GM12873 (cell line): ENCODE measurements at regions not wholly inside any gene's neighbourhood (a gene's known extent, or its start where the extent isn't known, plus 50 kb on each side); places are given as distances from the start of the nearest gene placed in this dataset.

Experiments
- TF ChIP-seq, protein P1 (sequence below): IDR thresholded peaks from 2 replicates; pipeline ENCODE4 v1.5.1; 2012; ENCODE audit warnings: low read depth, mild to moderate bottlenecking, moderate library complexity, low read length, control low read depth; ENCODE audit not compliant: insufficient read depth; ENCODE audit errors: missing control alignments

DNA sequence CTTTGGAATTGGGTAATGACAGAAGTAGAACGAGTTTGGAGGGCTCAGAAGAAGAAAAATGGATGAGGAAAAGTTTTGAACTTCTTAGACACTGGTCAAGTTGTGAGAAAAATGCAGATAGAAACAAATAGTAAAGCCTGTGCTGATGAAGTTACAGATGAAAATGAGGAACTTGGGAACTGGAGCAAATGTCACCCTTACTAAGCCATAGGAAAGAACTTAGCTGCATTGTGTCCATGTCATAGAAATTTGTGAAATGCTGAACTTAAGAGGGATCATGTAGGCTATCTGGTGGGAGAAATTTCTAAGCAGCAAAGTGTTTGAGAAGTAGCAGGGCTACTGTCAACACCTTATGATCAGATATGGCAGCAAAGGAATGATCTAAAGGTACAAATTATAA, 289.2 kb upstream of the PCDH9 start:
- TF ChIP-seq, protein P1, sequence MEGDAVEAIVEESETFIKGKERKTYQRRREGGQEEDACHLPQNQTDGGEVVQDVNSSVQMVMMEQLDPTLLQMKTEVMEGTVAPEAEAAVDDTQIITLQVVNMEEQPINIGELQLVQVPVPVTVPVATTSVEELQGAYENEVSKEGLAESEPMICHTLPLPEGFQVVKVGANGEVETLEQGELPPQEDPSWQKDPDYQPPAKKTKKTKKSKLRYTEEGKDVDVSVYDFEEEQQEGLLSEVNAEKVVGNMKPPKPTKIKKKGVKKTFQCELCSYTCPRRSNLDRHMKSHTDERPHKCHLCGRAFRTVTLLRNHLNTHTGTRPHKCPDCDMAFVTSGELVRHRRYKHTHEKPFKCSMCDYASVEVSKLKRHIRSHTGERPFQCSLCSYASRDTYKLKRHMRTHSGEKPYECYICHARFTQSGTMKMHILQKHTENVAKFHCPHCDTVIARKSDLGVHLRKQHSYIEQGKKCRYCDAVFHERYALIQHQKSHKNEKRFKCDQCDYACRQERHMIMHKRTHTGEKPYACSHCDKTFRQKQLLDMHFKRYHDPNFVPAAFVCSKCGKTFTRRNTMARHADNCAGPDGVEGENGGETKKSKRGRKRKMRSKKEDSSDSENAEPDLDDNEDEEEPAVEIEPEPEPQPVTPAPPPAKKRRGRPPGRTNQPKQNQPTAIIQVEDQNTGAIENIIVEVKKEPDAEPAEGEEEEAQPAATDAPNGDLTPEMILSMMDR = no peak

DNA sequence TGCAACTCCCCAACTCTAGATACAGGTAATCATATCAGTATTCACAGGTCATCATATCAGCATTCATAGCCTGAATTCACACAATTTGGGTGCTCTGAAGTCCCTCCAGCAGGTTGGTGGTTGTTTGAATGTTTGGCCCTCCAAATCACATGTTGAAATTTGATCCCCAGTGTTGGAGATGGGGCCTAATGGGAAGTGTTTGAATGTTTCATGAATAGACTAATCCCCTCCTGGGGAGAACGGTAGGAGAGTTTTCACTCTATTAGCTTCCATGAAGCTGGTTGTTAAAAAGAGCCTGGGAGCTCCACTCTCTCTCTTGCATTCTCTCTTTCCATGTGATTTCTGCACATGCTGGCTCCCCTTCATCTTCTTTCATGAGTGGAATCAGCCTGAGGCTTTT, 288.6 kb upstream of the PCDH9 start:
- TF ChIP-seq, protein P1 = no peak

DNA sequence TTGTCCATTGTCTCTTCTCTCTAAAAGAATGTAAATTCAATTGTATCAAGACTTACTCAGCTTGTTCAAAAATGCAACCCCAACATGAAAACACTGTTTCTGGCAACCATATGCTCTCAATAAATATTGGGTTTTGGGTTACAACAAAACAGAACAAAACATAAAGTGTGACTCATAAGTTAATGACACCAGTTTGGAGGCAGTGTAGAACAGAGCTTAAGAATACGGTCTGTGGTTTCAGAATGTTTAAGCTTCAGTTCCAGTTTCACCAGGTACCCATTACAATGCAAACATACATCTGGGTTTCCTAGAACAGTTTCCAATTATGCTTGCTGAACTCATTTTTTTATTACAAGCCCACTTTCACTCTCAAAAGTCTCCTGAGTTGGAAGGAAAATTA, 285.8 kb upstream of the PCDH9 start:
- TF ChIP-seq, protein P1 = no peak

DNA sequence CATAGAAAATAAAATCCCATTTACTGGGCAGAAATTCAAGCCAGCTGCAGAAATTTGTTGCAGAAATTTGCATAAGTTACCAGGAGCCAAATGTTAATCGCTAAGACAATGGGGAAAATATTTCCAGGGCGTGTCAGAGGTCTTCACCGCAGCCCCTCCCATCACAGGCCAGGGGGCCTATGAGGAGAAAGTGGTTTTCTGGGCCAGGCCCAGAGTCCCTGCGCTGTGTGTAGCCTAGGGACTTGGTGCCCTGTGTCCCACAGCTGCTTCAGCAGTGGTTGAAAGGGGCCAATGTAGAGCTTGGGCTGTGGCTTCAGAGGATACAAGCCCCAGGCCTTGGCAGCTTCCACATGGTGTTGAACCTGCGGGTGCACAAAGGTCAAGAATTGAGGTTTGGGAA, 278.9 kb upstream of the PCDH9 start:
- TF ChIP-seq, protein P1 = no peak

DNA sequence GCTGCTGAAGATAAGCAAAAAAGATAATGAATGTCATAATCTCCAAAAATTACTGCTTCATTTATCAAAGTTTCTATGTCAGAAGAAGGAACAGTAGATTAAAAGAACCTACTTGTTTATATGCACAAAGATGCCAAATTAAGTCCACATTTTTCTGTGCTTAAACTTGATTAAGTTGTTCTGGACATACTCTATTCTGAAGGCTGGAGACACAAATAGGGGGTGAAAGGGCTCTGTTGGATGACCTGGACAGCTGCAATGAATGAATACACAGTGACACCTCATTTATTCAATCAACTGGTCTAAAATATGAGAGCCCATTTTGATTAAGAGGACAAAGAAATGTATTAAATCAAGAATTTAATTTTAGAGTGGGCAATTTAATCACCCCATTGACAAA, 276.3 kb upstream of the PCDH9 start:
- TF ChIP-seq, protein P1 = no peak

DNA sequence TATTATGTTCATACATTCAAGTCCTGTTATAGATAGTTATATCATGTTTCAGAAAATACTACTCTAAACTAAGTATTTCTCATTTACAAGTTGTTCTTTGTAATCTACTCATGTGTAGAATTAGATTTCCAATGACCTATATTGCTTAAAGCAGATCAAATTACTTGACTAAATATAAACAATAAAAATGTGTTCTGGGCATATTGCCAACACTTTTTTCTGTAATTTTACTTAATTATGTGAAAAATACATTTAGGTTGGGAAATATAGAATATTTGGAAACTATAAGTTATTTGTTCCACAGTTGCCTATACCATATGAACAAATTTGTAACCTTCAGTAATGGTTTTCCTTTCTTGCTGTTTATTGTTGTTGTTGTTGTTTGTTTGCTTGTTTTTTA, 275.2 kb upstream of the PCDH9 start:
- TF ChIP-seq, protein P1 = no peak

DNA sequence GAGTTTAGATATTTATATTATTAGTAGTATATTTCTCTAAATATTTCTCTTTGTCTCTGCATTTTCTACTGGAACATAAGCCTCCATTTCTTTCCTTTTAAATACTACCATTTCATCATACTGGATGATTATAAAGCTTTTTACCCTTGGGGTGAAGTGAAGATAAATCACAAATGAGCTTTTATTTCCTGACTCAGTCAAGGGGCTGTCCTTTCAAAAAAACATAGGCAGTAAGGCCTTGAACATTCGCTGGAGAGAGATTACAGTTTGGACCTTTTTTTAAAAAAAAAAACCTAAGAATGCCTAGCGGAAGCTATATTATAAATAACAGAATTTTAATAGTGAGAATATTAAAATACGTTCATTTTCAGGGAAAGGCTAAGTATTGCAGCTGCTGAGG, 268.8 kb upstream of the PCDH9 start:
- TF ChIP-seq, protein P1 = no peak

DNA sequence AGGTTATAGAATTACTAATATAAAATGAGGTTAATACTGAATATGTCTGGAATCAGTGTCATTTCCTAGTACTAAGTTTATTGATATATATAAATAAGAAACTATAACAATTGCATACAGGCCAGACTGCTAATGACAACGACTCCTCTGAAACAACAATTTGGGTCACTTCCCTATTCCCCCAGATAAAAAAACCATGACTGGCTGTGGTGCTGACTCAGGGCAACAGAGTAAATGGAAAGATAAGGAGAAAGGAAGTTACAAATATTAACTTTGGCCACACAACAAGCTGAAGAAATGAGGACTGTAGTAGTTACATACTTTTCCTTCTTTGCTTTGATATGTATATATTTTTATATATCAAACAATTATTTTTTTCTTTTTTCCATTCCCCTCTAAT, 263.7 kb upstream of the PCDH9 start:
- TF ChIP-seq, protein P1 = no peak
